Mucosa of stomach (tissue), 1 donor: ENCODE measurements at regions not wholly inside any gene's neighbourhood (a gene's known extent, or its start where the extent isn't known, plus 50 kb on each side); places are given as distances from the start of the nearest gene placed in this dataset.
"Not testable (repeated sequence)": the region's sequence is repeated elsewhere in the genome, so short reads cannot be mapped to it uniquely, and the experiment has no call there.

Experiments used
- H3K27me3 ChIP-seq: one replicate; pipeline ENCODE4 v1.7.0; 2013; ENCODE audit warnings: mild to moderate bottlenecking, low read length; ENCODE audit not compliant: control insufficient read depth, insufficient read depth
- H3K36me3 ChIP-seq: one replicate; pipeline ENCODE4 v1.7.0; 2013; ENCODE audit warnings: low read length; ENCODE audit not compliant: control insufficient read depth, insufficient read depth
- H3K4me1 ChIP-seq: one replicate; pipeline ENCODE4 v1.7.0; 2013; ENCODE audit warnings: mild to moderate bottlenecking, low read length; ENCODE audit not compliant: control insufficient read depth, insufficient read depth
- H3K4me3 ChIP-seq: one replicate; pipeline ENCODE4 v1.7.0; 2013; ENCODE audit warnings: low read length
- H3K9ac ChIP-seq: one replicate; pipeline ENCODE4 v1.7.0; 2013; ENCODE audit warnings: mild to moderate bottlenecking, low read length, moderate library complexity
- H3K9me3 ChIP-seq: one replicate; pipeline ENCODE4 v1.7.0; 2013; ENCODE audit warnings: mild to moderate bottlenecking, low read length, moderate library complexity; ENCODE audit not compliant: control insufficient read depth
- donor health status: Pancreatic carcinoma.

DNA sequence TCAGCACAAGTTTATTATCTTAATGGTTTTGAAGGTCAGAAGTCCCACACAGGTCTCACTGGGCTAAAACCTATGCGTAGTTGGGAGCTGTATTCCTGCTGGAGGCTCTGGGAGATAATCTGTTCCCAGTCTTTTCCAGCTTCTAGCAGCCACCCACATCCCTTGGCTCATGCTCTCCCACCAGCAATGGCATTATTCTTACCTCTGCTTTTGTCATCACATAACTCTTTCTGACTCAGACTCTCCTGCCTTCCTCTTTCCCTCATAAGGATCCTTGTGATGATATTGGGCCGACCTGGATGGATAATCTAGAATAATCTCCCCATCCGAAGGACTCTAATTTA lies 122.2 kb upstream of the PRDX6 start:
- Histone ChIP-seq H3K4me1 (no peaks in the 10 kb centered on the region), H3K9me3 (no peaks in the 10 kb centered on the region), H3K4me3 (no peak overlapping the region), H3K9ac (no peak overlapping the region), H3K36me3 (no peaks in the 10 kb centered on the region), H3K27me3 (no peaks in the 10 kb centered on the region)

DNA sequence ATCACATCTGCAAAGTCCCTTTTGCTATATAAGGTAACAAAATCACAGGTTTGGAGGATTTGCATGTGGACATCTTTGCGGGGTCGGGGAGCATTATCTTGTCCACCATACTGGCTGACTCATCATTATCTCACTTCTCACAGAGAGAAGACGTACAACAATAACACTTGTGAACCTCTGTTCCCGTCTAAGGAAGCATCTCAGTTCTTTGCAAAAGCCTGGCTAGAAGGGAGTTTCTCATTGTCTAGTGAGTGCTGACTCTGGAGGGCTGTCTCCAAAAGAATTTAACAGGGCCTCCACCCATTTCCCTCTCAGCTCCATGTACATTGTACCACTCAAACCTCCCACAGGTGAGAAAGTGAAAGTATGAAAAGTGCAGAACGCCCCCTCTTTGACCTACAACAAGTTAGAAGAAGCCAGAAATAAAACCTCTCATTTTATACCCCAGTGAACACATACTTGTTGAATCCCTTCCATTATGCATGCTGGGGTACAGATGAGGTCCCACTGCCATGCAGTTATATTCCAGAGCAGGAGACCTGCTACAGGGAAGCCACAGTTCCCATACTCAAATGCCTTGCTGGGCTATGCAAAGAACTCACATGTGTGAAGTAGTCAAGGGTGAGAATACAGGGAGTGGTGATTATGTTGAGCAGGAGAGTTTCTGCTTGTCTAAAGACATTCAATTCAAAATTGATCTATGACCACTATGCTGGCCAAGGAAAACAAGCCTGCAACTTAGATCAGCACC lies 121.7 kb upstream of the PRDX6 start:
- Histone ChIP-seq H3K9me3 (no peaks in the 10 kb centered on the region), H3K27me3 (no peaks in the 10 kb centered on the region), H3K4me3 (no peak overlapping the region), H3K4me1 (no peaks in the 10 kb centered on the region), H3K9ac (no peak overlapping the region), H3K36me3 (no peaks in the 10 kb centered on the region)

GRCh38 chr1:173356191-173356762 lies 120.9 kb upstream of the PRDX6 start:
- H3K27me3 ChIP-seq, result no peaks in the 10 kb centered on the region
- no peaks in the 10 kb centered on the region for H3K36me3 ChIP-seq
- no peak overlapping the region for H3K4me3 ChIP-seq
- no peak overlapping the region for H3K9ac ChIP-seq
- no peaks in the 10 kb centered on the region for H3K9me3 ChIP-seq
- no peaks in the 10 kb centered on the region for H3K4me1 ChIP-seq

GRCh38 chr1:173360487-173361063 lies 116.6 kb upstream of the PRDX6 start:
- Histone ChIP-seq H3K27me3 (no peaks in the 10 kb centered on the region), H3K4me3 (no peak overlapping the region), H3K4me1 (no peaks in the 10 kb centered on the region), H3K36me3 (no peaks in the 10 kb centered on the region), H3K9me3 (no peaks in the 10 kb centered on the region), H3K9ac (no peak overlapping the region)

GRCh38 chr1:173362543-173362942 lies 114.6 kb upstream of the PRDX6 start:
- H3K27me3 ChIP-seq, result no peaks in the 10 kb centered on the region
- no peaks in the 10 kb centered on the region for H3K36me3 ChIP-seq
- H3K4me1 ChIP-seq, result no peaks in the 10 kb centered on the region
- no peak overlapping the region for H3K9ac ChIP-seq
- no peak overlapping the region for H3K4me3 ChIP-seq
- no peaks in the 10 kb centered on the region for H3K9me3 ChIP-seq

DNA sequence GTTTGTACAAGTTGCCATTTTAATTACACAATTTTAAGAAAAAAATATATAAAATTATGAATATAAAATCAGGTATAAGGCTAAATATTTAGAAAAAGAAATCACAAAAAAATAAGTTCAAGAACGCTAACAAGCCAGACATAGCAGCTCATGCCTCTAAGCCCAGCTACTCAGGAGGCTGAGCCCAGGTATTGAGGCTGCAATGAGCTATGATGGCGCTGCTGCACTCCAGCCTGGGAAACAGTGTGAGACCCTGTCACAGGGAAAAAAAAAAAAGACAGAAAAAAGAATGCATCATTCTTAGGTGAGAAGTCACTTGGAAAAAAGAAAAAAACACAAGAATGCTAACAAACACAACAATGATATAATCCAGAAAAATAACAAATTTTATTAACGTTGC lies 112.3 kb upstream of the PRDX6 start:
- Histone ChIP-seq H3K4me3 (no peak overlapping the region), H3K4me1 (no peaks in the 10 kb centered on the region), H3K9me3 (no peaks in the 10 kb centered on the region), H3K36me3 (no peaks in the 10 kb centered on the region), H3K27me3 (no peaks in the 10 kb centered on the region), H3K9ac (no peak overlapping the region)

- Histone ChIP-seq H3K4me3 (no peak overlapping the region), H3K27me3 (no peaks in the 10 kb centered on the region), H3K36me3 (no peaks in the 10 kb centered on the region), H3K9ac (no peak overlapping the region), H3K9me3 (no peaks in the 10 kb centered on the region), H3K4me1 (no peaks in the 10 kb centered on the region)
Observed at GRCh38 chr1:173365341-173365740, 111.8 kb upstream of the PRDX6 start.

- Histone ChIP-seq H3K4me1 (no peaks in the 10 kb centered on the region), H3K4me3 (no peak overlapping the region), H3K9me3 (no peaks in the 10 kb centered on the region), H3K9ac (no peak overlapping the region), H3K36me3 (no peaks in the 10 kb centered on the region), H3K27me3 (no peaks in the 10 kb centered on the region)
Observed at GRCh38 chr1:173367136-173367535, 110.0 kb upstream of the PRDX6 start.

- H3K27me3 ChIP-seq, H3K9ac ChIP-seq, H3K4me3 ChIP-seq, H3K36me3 ChIP-seq, H3K4me1 ChIP-seq, H3K9me3 ChIP-seq: not testable (repeated sequence)
Observed at GRCh38 chr1:173370586-173370985, 106.5 kb upstream of the PRDX6 start.

- H3K4me3 ChIP-seq, H3K4me1 ChIP-seq, H3K36me3 ChIP-seq, H3K9ac ChIP-seq, H3K9me3 ChIP-seq, H3K27me3 ChIP-seq: not testable (repeated sequence)
Observed at GRCh38 chr1:173376065-173376464, 101.1 kb upstream of the PRDX6 start.

GRCh38 chr1:173377266-173377665 lies 99.9 kb upstream of the PRDX6 start:
- no peaks in the 10 kb centered on the region for H3K27me3 ChIP-seq
- no peaks in the 10 kb centered on the region for H3K36me3 ChIP-seq
- H3K9me3 ChIP-seq, result no peaks in the 10 kb centered on the region
- no peak overlapping the region for H3K9ac ChIP-seq
- no peak overlapping the region for H3K4me3 ChIP-seq
- no peaks in the 10 kb centered on the region for H3K4me1 ChIP-seq

DNA sequence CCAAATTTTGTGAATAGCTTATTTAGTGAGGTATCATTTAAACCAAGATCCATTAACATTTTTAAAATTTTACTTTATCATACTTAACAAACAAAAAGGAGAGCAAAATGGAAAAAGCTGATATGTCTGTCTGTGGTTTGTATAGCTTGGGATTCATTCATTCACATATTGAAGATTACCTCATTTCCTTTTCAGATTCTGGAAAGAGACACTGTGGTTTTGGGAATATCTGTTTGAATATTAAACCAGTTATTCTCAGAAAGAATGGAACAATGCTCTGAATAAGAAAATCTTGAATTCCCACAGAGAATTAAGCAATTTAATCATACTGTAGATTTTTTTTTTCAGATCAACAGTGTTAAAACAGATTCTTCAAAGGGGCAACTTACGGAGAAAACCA lies 93.8 kb upstream of the PRDX6 start:
- H3K27me3 ChIP-seq, result no peaks in the 10 kb centered on the region
- no peaks in the 10 kb centered on the region for H3K36me3 ChIP-seq
- no peaks in the 10 kb centered on the region for H3K9me3 ChIP-seq
- H3K4me1 ChIP-seq, result no peaks in the 10 kb centered on the region
- H3K9ac ChIP-seq, result no peak overlapping the region
- H3K4me3 ChIP-seq, result no peak overlapping the region
